Colonic mucosa (tissue), 4 donors: ENCODE measurements at regions not wholly inside any gene's neighbourhood (a gene's known extent, or its start where the extent isn't known, plus 50 kb on each side); places are given as distances from the start of the nearest gene placed in this dataset.
A peak's percentile ranks its signal among the peaks of the same experiment; 100 is the strongest.

ENCODE experiments used
- DNase-seq: peaks from one replicate; pipeline ENCODE4 v3.0.0-alpha.2; 2020
- H3K27ac ChIP-seq: fragments of 200-600 bp; one replicate; pipeline ENCODE4 v1.8.0; 2021
- H3K27me3 ChIP-seq: fragments of 200-600 bp; one replicate; pipeline ENCODE4 v1.8.0; 2021
- H3K36me3 ChIP-seq: fragments of 200-600 bp; one replicate; pipeline ENCODE4 v1.8.0; 2021
- H3K4me1 ChIP-seq: fragments of 200-600 bp; one replicate; pipeline ENCODE4 v1.8.0; 2021; ENCODE audit warnings: mild to moderate bottlenecking
- H3K4me3 ChIP-seq: fragments of 200-600 bp; one replicate; pipeline ENCODE4 v1.8.0; 2021
- H3K9ac ChIP-seq, 2 donors: one replicate each; pipeline ENCODE4 v1.7.0; 2013; ENCODE audit warnings: control low read depth in 2 of 2, low read depth in 2 of 2, low read length in 2 of 2
- H3K9me3 ChIP-seq: fragments of 200-600 bp; one replicate; pipeline ENCODE4 v1.8.0; 2021
- intact Hi-C: fragments of 100-400 bp; cut with DNase I; formaldehyde crosslinking; loops from one replicate; pipeline ENCODE4 v1.14.1; 2022
- TF ChIP-seq, protein P1 (sequence below): fragments of 200-600 bp; IDR thresholded peaks from one replicate; pipeline ENCODE4 v1.8.0; 2022; ENCODE audit warnings: antibody characterized with exemption, mild to moderate bottlenecking
- donor health status: healthy.
- donor health status: DM: no; HTN: no; CAD: no.
- donor health status: DM: no; HTN: no; CAD: no.

DNA sequence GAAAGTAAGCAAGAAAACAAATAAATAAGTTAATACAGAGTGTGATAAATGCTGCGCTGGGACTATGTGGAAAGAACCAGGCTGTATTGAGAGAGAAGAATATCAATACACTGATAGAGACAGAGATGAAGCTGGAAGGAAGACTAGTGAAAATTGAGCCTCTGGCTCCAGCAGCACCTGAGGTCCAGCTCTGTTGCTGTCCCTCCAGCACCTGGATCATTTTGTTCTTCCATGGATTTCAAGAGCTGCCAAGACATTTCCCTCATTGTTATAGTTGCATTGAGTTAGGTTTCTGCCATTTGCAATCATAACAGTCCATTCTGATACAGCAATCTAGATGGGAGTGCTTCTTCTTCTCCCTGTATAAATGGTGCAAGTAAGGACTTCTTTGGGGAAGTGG, 242.7 kb upstream of the FGGY start:
- Histone ChIP-seq H3K27ac (no peak overlapping the region), H3K4me3 (no peak overlapping the region), H3K9me3 (no peaks in the 10 kb centered on the region), H3K4me1 (no peaks in the 10 kb centered on the region), H3K36me3 (no peaks in the 10 kb centered on the region), H3K9ac (no peak overlapping the region), H3K27me3 (no peaks in the 10 kb centered on the region)
- DNase-seq, result no peak
- TF ChIP-seq, protein P1, sequence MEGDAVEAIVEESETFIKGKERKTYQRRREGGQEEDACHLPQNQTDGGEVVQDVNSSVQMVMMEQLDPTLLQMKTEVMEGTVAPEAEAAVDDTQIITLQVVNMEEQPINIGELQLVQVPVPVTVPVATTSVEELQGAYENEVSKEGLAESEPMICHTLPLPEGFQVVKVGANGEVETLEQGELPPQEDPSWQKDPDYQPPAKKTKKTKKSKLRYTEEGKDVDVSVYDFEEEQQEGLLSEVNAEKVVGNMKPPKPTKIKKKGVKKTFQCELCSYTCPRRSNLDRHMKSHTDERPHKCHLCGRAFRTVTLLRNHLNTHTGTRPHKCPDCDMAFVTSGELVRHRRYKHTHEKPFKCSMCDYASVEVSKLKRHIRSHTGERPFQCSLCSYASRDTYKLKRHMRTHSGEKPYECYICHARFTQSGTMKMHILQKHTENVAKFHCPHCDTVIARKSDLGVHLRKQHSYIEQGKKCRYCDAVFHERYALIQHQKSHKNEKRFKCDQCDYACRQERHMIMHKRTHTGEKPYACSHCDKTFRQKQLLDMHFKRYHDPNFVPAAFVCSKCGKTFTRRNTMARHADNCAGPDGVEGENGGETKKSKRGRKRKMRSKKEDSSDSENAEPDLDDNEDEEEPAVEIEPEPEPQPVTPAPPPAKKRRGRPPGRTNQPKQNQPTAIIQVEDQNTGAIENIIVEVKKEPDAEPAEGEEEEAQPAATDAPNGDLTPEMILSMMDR, result no peak
- intact Hi-C loops, result no loop called here

DNA sequence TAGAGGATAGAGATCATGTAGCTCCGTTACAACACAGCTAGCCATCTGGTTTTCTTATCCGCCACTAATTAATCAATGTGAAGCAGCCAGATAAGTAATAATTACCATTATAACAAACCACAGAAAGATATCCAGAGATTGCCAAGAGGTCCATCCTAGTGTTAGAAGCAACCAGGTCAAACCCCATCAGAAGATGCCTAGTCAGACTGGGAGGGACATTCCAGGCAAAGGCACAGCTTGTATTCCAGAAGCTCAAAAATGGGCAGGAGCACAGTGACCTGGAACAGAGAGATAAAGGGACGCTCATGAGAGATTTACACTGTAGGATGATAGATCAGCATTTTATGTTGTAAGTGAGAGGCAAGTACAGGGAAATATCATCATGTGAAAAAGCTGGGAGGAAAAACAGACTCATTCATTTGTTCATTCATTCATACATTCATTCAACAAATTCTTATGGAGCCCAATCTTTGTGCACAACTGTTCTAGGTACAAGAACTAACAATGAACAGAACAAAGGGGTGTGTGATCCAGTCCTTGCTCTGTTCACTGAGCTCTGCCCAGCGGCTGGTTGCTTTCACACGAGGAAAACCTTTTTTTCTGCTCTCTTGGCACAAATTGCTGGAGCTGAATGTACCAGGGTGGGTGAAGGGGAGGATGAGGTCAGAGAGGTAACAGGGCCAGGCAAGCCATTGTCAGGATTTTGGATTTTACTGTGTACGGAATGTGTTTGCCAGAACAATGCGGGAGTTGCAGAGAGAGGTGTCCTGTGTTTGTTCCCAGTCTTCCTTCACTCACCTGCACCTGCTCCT, 240.8 kb upstream of the FGGY start:
- Histone ChIP-seq H3K9ac (no peak overlapping the region), H3K36me3 (no peaks in the 10 kb centered on the region), H3K4me3 (no peak overlapping the region), H3K4me1 (no peaks in the 10 kb centered on the region), H3K27ac (no peak overlapping the region), H3K27me3 (no peaks in the 10 kb centered on the region), H3K9me3 (no peaks in the 10 kb centered on the region)
- DNase-seq, result no peak
- TF ChIP-seq, protein P1, result no peak
- intact Hi-C loops, result no loop called here

GRCh38 chr1:59057211-59057694, 239.6 kb upstream of the FGGY start:
- peak; percentile 46 for DNase-seq
- Histone ChIP-seq H3K27me3 (no peaks in the 10 kb centered on the region), H3K9me3 (no peaks in the 10 kb centered on the region), H3K36me3 (no peaks in the 10 kb centered on the region), H3K9ac (peak overlapping the region; percentile 19 to 50), H3K4me3 (no peak overlapping the region), H3K27ac (no peak overlapping the region), H3K4me1 (no peaks in the 10 kb centered on the region)
- TF ChIP-seq, protein P1, result no peak
- intact Hi-C loops, result no loop called here

DNA sequence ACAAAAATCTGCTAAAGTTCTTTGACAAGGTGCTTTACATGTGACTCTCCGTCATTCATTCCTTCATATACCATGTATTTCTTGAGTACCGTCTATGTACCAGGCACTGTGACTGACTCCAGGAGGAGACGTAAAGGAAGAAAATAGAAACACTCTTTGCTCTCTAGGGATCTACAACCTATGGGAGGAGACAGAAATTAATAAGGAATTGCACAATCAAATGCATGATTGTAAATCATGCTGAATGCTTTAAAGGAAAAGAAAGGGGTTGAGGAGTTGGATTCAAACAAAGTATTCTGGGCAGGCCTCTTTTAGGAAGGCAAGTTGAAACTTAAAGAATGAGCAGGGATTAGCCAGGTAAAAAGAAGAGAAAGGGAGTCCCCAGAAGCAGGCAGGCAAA, 239.1 kb upstream of the FGGY start:
- H3K36me3 ChIP-seq, result no peaks in the 10 kb centered on the region
- intact Hi-C loops, result no loop called here
- H3K27me3 ChIP-seq, result no peaks in the 10 kb centered on the region
- TF ChIP-seq, protein P1, result no peak
- H3K4me3 ChIP-seq, result no peak overlapping the region
- no peaks in the 10 kb centered on the region for H3K9me3 ChIP-seq
- peak overlapping the region in 1 of 2 donors; percentile 19 for H3K9ac ChIP-seq
- H3K27ac ChIP-seq, result no peak overlapping the region
- no peaks in the 10 kb centered on the region for H3K4me1 ChIP-seq
- no peak for DNase-seq

GRCh38 chr1:59058665-59059439, 238.0 kb upstream of the FGGY start:
- intact Hi-C loops, result no loop called here
- Histone ChIP-seq H3K36me3 (no peaks in the 10 kb centered on the region), H3K27ac (no peak overlapping the region)

More at GRCh38 chr1:59058665-59059439, 238.0 kb upstream of the FGGY start:
- Histone ChIP-seq H3K27me3 (no peaks in the 10 kb centered on the region), H3K9ac (no peak overlapping the region), H3K9me3 (no peaks in the 10 kb centered on the region), H3K4me3 (no peak overlapping the region), H3K4me1 (no peaks in the 10 kb centered on the region)
- no peak for DNase-seq
- TF ChIP-seq, protein P1, result no peak
